NCI-H2107 treated with DMSO at 0.1 percent for 48 hours (cell line): ENCODE measurements at regions not wholly inside any gene's neighbourhood (a gene's known extent, or its start where the extent isn't known, plus 50 kb on each side); places are given as distances from the start of the nearest gene placed in this dataset.

ENCODE experiments used
- DNase-seq: peaks from one replicate; lab custom pipeline; 2025; ENCODE audit not compliant: unreplicated experiment; lab: John Stamatoyannopoulos, UW

GRCh38 chr18:67926929-67927864, 410.7 kb upstream of the DSEL start:
- no peak for DNase-seq

GRCh38 chr18:67924656-67925055, 408.1 kb upstream of the DSEL start:
- no peak for DNase-seq

GRCh38 chr18:67919316-67919715, 402.8 kb upstream of the DSEL start:
- DNase-seq, result no peak

GRCh38 chr18:67916097-67916496, 399.6 kb upstream of the DSEL start:
- peak; percentile 48 for DNase-seq

GRCh38 chr18:67913040-67913439, 396.5 kb upstream of the DSEL start:
- DNase-seq, result no peak

GRCh38 chr18:67901573-67901972, 385.1 kb upstream of the DSEL start:
- no peak for DNase-seq

- no peak for DNase-seq
Observed at GRCh38 chr18:67896451-67896850, 379.9 kb upstream of the DSEL start.

- DNase-seq, result no peak
Observed at GRCh38 chr18:67893916-67894315, 377.4 kb upstream of the DSEL start.

GRCh38 chr18:67876871-67877270, 360.4 kb upstream of the DSEL start:
- DNase-seq, result no peak

GRCh38 chr18:67875944-67876343, 359.4 kb upstream of the DSEL start:
- no peak for DNase-seq

- DNase-seq, result no peak
Observed at GRCh38 chr18:67875060-67875459, 358.5 kb upstream of the DSEL start.

GRCh38 chr18:67865400-67865799, 348.9 kb upstream of the DSEL start:
- no peak for DNase-seq

- DNase-seq, result no peak
Observed at GRCh38 chr18:67864677-67865340, 348.3 kb upstream of the DSEL start.

GRCh38 chr18:67862069-67862468, 345.5 kb upstream of the DSEL start:
- no peak for DNase-seq

GRCh38 chr18:67854340-67854739, 337.8 kb upstream of the DSEL start:
- no peak for DNase-seq

- no peak for DNase-seq
Observed at GRCh38 chr18:67846422-67847098, 330.0 kb upstream of the DSEL start.

- no peak for DNase-seq
Observed at GRCh38 chr18:67845035-67845434, 328.5 kb upstream of the DSEL start.

- no peak for DNase-seq
Observed at GRCh38 chr18:67840379-67840778, 323.9 kb upstream of the DSEL start.

- no peak for DNase-seq
Observed at GRCh38 chr18:67818432-67818831, 301.9 kb upstream of the DSEL start.

GRCh38 chr18:67815280-67815679, 298.8 kb upstream of the DSEL start:
- no peak for DNase-seq

- no peak for DNase-seq
Observed at GRCh38 chr18:67813380-67814028, 297.0 kb upstream of the DSEL start.
